ENCODE measurements at regions not wholly inside any gene's neighbourhood (a gene's known extent, or its start where the extent isn't known, plus 50 kb on each side); places are given as distances from the start of the nearest gene placed in this dataset.
A peak's percentile ranks its signal among the peaks of the same experiment; 100 is the strongest.
"Not testable (repeated sequence)": the region's sequence is repeated elsewhere in the genome, so short reads cannot be mapped to it uniquely, and the experiment has no call there.

- Histone ChIP-seq H3K27ac (no peak overlapping the region), H3K27me3 (replicated peaks in 1 of 7) (peaks cover 0 to 8% (median 0%) of the 10 kb centered on the region in 7 donors), H3K4me1 (peaks cover 11 to 34% (median 24%) of the 10 kb centered on the region in 6 donors), H3K4me3 (no peak overlapping the region), H3K9me3 (peaks cover 0 to 24% (median 20%) of the 10 kb centered on the region in 8 donors), H3K36me3 (peaks cover 0 to 5% (median 0%) of the 10 kb centered on the region in 6 donors)
- 89 to 95% (median 91%) methylated on average over 8 to 10 of the region's 10 CpGs for WGBS, 5 donors
- peak; percentile 67 for DNase-seq
- intact Hi-C loops (cut with DNase I; ENCODE audit: low total_unique reads), result no loop called here
- TF ChIP-seq, protein P1, sequence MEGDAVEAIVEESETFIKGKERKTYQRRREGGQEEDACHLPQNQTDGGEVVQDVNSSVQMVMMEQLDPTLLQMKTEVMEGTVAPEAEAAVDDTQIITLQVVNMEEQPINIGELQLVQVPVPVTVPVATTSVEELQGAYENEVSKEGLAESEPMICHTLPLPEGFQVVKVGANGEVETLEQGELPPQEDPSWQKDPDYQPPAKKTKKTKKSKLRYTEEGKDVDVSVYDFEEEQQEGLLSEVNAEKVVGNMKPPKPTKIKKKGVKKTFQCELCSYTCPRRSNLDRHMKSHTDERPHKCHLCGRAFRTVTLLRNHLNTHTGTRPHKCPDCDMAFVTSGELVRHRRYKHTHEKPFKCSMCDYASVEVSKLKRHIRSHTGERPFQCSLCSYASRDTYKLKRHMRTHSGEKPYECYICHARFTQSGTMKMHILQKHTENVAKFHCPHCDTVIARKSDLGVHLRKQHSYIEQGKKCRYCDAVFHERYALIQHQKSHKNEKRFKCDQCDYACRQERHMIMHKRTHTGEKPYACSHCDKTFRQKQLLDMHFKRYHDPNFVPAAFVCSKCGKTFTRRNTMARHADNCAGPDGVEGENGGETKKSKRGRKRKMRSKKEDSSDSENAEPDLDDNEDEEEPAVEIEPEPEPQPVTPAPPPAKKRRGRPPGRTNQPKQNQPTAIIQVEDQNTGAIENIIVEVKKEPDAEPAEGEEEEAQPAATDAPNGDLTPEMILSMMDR (IDR thresholded peaks at IDR 0.05 in 8 of 11, conservative IDR thresholded peaks at IDR 0.05 in 3 of 11), result no peak
- TF ChIP-seq POLR2AphosphoS5 (IDR thresholded peaks at IDR 0.05) (no peak), POLR2A (IDR thresholded peaks at IDR 0.05) (no peak)
These were observed 65.5 kb upstream of the HGFAC start for GRCh38 chr4:3376266-3376665.

GRCh38 chr4:3377557-3377956 lies 64.2 kb upstream of the HGFAC start:
- no peak overlapping the region for H3K4me3 ChIP-seq
- H3K4me1 ChIP-seq, result peaks cover 1 to 21% (median 12%) of the 10 kb centered on the region in 6 donors
- intact Hi-C loops (cut with DNase I; ENCODE audit: low total_unique reads), result no loop called here
- no peak for DNase-seq
- TF ChIP-seq POLR2A (IDR thresholded peaks at IDR 0.05) (no peak), POLR2AphosphoS5 (IDR thresholded peaks at IDR 0.05) (no peak)
- TF ChIP-seq, protein P1 (IDR thresholded peaks at IDR 0.05 in 8 of 11, conservative IDR thresholded peaks at IDR 0.05 in 3 of 11), result no peak
- peaks cover 0 to 5% (median 0%) of the 10 kb centered on the region in 6 donors for H3K36me3 ChIP-seq
- WGBS, 5 donors, result 94 to 96% (median 95%) methylated on average over 6 of the region's 6 CpGs
- H3K27ac ChIP-seq, result no peak overlapping the region
- H3K9me3 ChIP-seq, result peaks cover 0 to 29% (median 22%) of the 10 kb centered on the region in 8 donors
- no peaks in the 10 kb centered on the region for H3K27me3 ChIP-seq (replicated peaks in 1 of 7)

- intact Hi-C loops (cut with DNase I; ENCODE audit: low total_unique reads); H3K27ac ChIP-seq; H3K4me3 ChIP-seq; H3K36me3 ChIP-seq; DNase-seq; H3K27me3 ChIP-seq (replicated peaks in 1 of 7): not testable (repeated sequence)
- WGBS, 5 donors, result 86 to 98% (median 92%) methylated on average over 3 of the region's 3 CpGs
- H3K4me1 ChIP-seq, result peaks cover 0 to 14% (median 10%) of the 10 kb centered on the region in 6 donors
- peaks cover 0 to 29% (median 22%) of the 10 kb centered on the region in 8 donors for H3K9me3 ChIP-seq
These were observed 61.4 kb upstream of the HGFAC start for GRCh38 chr4:3380336-3380735.

- H3K36me3 ChIP-seq; intact Hi-C loops (cut with DNase I; ENCODE audit: low total_unique reads); H3K4me3 ChIP-seq; H3K27me3 ChIP-seq (replicated peaks in 1 of 7); DNase-seq; H3K27ac ChIP-seq: not testable (repeated sequence)
- WGBS, 5 donors, result 73 to 86% (median 78%) methylated on average over 5 of the region's 5 CpGs
- Histone ChIP-seq H3K9me3 (peaks cover 0 to 29% (median 22%) of the 10 kb centered on the region in 8 donors), H3K4me1 (peaks cover 0 to 22% (median 18%) of the 10 kb centered on the region in 6 donors)
These were observed 60.6 kb upstream of the HGFAC start for GRCh38 chr4:3381208-3381607.

- DNase-seq, result no peak
- intact Hi-C loops (cut with DNase I; ENCODE audit: low total_unique reads), result no loop called here
- H3K4me3 ChIP-seq, result no peak overlapping the region
- no peak overlapping the region for H3K27ac ChIP-seq
- no peak for TF ChIP-seq POLR2A (IDR thresholded peaks at IDR 0.05)
- TF ChIP-seq, protein P1 (IDR thresholded peaks at IDR 0.05 in 8 of 11, conservative IDR thresholded peaks at IDR 0.05 in 3 of 11), result no peak
- no peak for TF ChIP-seq POLR2AphosphoS5 (IDR thresholded peaks at IDR 0.05)
- no peaks in the 10 kb centered on the region for H3K27me3 ChIP-seq (replicated peaks in 1 of 7)
- H3K9me3 ChIP-seq, result peaks cover 0 to 29% (median 22%) of the 10 kb centered on the region in 8 donors
- WGBS, 5 donors, result 90 to 94% (median 90%) methylated on average over 6 of the region's 6 CpGs
- H3K36me3 ChIP-seq, result no peaks in the 10 kb centered on the region
- H3K4me1 ChIP-seq, result peaks cover 4 to 33% (median 27%) of the 10 kb centered on the region in 6 donors
These were observed 59.5 kb upstream of the HGFAC start for GRCh38 chr4:3382251-3382650.

All from spleen (tissue), 11 donors.